ENCODE measurements at regions not wholly inside any gene's neighbourhood (a gene's known extent, or its start where the extent isn't known, plus 50 kb on each side); places are given as distances from the start of the nearest gene placed in this dataset.

DNA sequence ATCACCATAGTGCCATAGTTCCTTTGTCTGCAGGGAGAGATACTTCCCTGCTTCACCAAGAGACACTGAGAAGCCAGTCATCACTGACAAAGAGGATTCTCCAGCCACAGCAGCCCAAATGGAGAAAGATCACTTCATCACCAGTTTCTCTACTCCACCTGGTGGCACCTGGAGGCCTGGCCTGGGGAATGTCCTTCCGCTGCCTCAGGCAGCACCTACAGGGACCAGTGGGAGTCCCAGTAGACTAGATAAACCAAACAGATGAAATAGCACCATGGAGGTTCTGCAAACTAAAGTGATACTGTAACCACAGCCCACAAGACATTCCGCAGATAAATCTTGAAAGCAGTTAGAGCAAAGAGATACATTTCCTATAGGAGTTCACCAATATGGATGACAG, 266.5 kb downstream of the C6orf118 start:
- no peaks in the 10 kb centered on the region for H3K27me3 ChIP-seq
- peaks cover 0 to 4% (median 0%) of the 10 kb centered on the region in 3 donors for H3K9me3 ChIP-seq
- in situ Hi-C loops (cut with MboI; ENCODE audit: low sequenced_read_pairs in 4 of 4), result no loop called here
- TF ChIP-seq, protein P1, sequence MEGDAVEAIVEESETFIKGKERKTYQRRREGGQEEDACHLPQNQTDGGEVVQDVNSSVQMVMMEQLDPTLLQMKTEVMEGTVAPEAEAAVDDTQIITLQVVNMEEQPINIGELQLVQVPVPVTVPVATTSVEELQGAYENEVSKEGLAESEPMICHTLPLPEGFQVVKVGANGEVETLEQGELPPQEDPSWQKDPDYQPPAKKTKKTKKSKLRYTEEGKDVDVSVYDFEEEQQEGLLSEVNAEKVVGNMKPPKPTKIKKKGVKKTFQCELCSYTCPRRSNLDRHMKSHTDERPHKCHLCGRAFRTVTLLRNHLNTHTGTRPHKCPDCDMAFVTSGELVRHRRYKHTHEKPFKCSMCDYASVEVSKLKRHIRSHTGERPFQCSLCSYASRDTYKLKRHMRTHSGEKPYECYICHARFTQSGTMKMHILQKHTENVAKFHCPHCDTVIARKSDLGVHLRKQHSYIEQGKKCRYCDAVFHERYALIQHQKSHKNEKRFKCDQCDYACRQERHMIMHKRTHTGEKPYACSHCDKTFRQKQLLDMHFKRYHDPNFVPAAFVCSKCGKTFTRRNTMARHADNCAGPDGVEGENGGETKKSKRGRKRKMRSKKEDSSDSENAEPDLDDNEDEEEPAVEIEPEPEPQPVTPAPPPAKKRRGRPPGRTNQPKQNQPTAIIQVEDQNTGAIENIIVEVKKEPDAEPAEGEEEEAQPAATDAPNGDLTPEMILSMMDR (IDR thresholded peaks at IDR 0.05 in 4 of 5, conservative IDR thresholded peaks at IDR 0.05 in 1 of 5), result no peak
- no peak for TF ChIP-seq POLR2A (IDR thresholded peaks at IDR 0.05)
- no peak overlapping the region for H3K4me3 ChIP-seq
- DNase-seq (no peak), ATAC-seq (no peak)
- intact Hi-C loops (cut with DNase I; ENCODE audit: low total_unique reads), result no loop called here
- H3K27ac ChIP-seq, result no peak overlapping the region
- H3K4me1 ChIP-seq, result no peaks in the 10 kb centered on the region
- H3K36me3 ChIP-seq, result no peaks in the 10 kb centered on the region

- ATAC-seq (no peak), DNase-seq (no peak)
- no peaks in the 10 kb centered on the region for H3K36me3 ChIP-seq
- H3K9me3 ChIP-seq, result no peaks in the 10 kb centered on the region
- H3K27me3 ChIP-seq, result no peaks in the 10 kb centered on the region
- H3K27ac ChIP-seq, result no peak overlapping the region
- in situ Hi-C loops (cut with MboI; ENCODE audit: low sequenced_read_pairs in 4 of 4), result no loop called here
- TF ChIP-seq, protein P1 (IDR thresholded peaks at IDR 0.05 in 4 of 5, conservative IDR thresholded peaks at IDR 0.05 in 1 of 5), result no peak
- TF ChIP-seq POLR2A (IDR thresholded peaks at IDR 0.05), result no peak
- intact Hi-C loops (cut with DNase I; ENCODE audit: low total_unique reads), result no loop called here
- H3K4me3 ChIP-seq, result no peak overlapping the region
- no peaks in the 10 kb centered on the region for H3K4me1 ChIP-seq
Observed at GRCh38 chr6:165040440-165040839, 269.0 kb downstream of the C6orf118 start.

DNA sequence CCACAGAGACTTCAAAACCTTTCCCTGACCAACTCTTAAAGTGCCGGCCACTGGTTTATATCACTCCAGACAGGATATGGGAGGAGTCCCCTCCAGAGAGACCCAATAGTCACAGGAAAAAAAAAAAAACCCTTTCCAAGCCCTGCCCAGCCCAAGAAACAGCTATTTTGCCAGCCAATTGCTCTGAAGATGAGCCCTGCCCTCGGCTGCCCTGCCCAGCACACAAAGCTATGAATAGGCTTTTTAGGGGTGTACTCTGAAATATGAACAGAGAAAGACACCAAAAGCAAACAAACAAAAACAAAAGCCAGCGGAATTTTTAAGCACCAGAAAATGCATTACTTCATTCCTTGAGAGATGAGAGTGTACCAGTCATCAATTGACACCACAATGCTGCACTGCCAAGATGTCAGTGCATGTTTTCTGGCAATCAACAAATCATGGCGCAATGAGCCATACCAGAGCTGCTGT, 275.1 kb downstream of the C6orf118 start:
- intact Hi-C loops (cut with DNase I; ENCODE audit: low total_unique reads) (no loop called here), in situ Hi-C loops (cut with MboI; ENCODE audit: low sequenced_read_pairs in 4 of 4) (no loop called here)
- H3K27me3 ChIP-seq, result no peaks in the 10 kb centered on the region
- DNase-seq (no peak), ATAC-seq (no peak)
- no peak overlapping the region for H3K27ac ChIP-seq
- H3K4me1 ChIP-seq, result no peaks in the 10 kb centered on the region
- no peaks in the 10 kb centered on the region for H3K9me3 ChIP-seq
- no peaks in the 10 kb centered on the region for H3K36me3 ChIP-seq
- TF ChIP-seq, protein P1 (IDR thresholded peaks at IDR 0.05 in 4 of 5, conservative IDR thresholded peaks at IDR 0.05 in 1 of 5), result no peak
- no peak for TF ChIP-seq POLR2A (IDR thresholded peaks at IDR 0.05)
- no peak overlapping the region for H3K4me3 ChIP-seq

DNA sequence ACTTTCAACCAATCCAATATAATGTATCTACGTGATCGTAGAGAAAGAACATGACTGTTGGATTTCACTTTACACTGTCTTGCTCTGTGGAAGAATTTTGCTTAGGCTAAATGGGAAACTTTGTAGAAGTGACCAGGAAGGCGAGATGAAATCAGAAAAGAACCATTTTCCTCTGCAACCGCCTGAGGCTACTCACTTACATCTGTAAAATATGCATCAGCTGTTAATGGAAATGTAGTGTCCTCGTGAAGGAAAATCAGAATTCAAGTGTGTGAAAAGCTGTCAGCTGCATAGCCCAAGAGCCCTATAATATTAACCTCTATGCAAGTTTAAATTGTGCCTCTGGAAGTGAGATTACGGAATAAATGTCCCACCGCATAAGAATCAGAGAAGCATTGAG, 277.9 kb downstream of the C6orf118 start:
- H3K4me1 ChIP-seq, result no peaks in the 10 kb centered on the region
- TF ChIP-seq, protein P1 (IDR thresholded peaks at IDR 0.05 in 4 of 5, conservative IDR thresholded peaks at IDR 0.05 in 1 of 5), result no peak
- TF ChIP-seq POLR2A (IDR thresholded peaks at IDR 0.05), result no peak
- no peaks in the 10 kb centered on the region for H3K36me3 ChIP-seq
- intact Hi-C loops (cut with DNase I; ENCODE audit: low total_unique reads) (no loop called here), in situ Hi-C loops (cut with MboI; ENCODE audit: low sequenced_read_pairs in 4 of 4) (no loop called here)
- no peak for ATAC-seq
- H3K27me3 ChIP-seq, result no peaks in the 10 kb centered on the region
- no peaks in the 10 kb centered on the region for H3K9me3 ChIP-seq
- no peak overlapping the region for H3K27ac ChIP-seq
- no peak for DNase-seq
- no peak overlapping the region for H3K4me3 ChIP-seq

GRCh38 chr6:165025040-165025439, 284.4 kb downstream of the C6orf118 start:
- Histone ChIP-seq H3K27me3 (no peaks in the 10 kb centered on the region), H3K9me3 (no peaks in the 10 kb centered on the region), H3K27ac (no peak overlapping the region), H3K36me3 (no peaks in the 10 kb centered on the region), H3K4me3 (no peak overlapping the region), H3K4me1 (no peaks in the 10 kb centered on the region)
- in situ Hi-C loops (cut with MboI; ENCODE audit: low sequenced_read_pairs in 4 of 4) (no loop called here), intact Hi-C loops (cut with DNase I; ENCODE audit: low total_unique reads) (no loop called here)
- no peak for ATAC-seq
- no peak for DNase-seq
- no peak for TF ChIP-seq POLR2A (IDR thresholded peaks at IDR 0.05)
- TF ChIP-seq, protein P1 (IDR thresholded peaks at IDR 0.05 in 4 of 5, conservative IDR thresholded peaks at IDR 0.05 in 1 of 5), result no peak

All from gastrocnemius medialis (tissue), 4 donors.